ENCODE measurements at regions not wholly inside any gene's neighbourhood (a gene's known extent, or its start where the extent isn't known, plus 50 kb on each side); places are given as distances from the start of the nearest gene placed in this dataset.
"Not testable (repeated sequence)": the region's sequence is repeated elsewhere in the genome, so short reads cannot be mapped to it uniquely, and the experiment has no call there.

GRCh38 chr11:22930816-22931594 lies 70.7 kb upstream of the CCDC179 start:
- Histone ChIP-seq H3K79me2 (ENCODE audit: low read depth) (no peaks in the 10 kb centered on the region), H2AFZ (no peak overlapping the region), H4K20me1 (ENCODE audit: insufficient read depth) (no peaks in the 10 kb centered on the region; the same call in 1 of the 2 replicates), H3K36me3 (ENCODE audit: low read depth) (no peaks in the 10 kb centered on the region), H3K4me3 (no peak overlapping the region), H3K27ac (no peak overlapping the region), H3K9me2 (ENCODE audit: insufficient read depth) (no peaks in the 10 kb centered on the region), H3K27me3 (ENCODE audit: insufficient read depth, low read depth) (no peaks in the 10 kb centered on the region), H3K9me3 (ENCODE audit: insufficient read depth, low read depth) (no peaks in the 10 kb centered on the region), H3F3A (ENCODE audit: insufficient read depth, low read depth) (no peaks in the 10 kb centered on the region), H3K4me2 (no peak overlapping the region), H3K4me1 (replicated peaks; ENCODE audit: insufficient read depth) (no peaks in the 10 kb centered on the region)
- intact Hi-C loops (cut with micrococcal nuclease; ENCODE audit: unreplicated experiment), result no loop called here
- no peak for DNase-seq
- TF ChIP-seq EZH2 (IDR thresholded peaks at IDR 0.05; ENCODE audit: low read depth), result no peak
- TF ChIP-seq, protein P1, sequence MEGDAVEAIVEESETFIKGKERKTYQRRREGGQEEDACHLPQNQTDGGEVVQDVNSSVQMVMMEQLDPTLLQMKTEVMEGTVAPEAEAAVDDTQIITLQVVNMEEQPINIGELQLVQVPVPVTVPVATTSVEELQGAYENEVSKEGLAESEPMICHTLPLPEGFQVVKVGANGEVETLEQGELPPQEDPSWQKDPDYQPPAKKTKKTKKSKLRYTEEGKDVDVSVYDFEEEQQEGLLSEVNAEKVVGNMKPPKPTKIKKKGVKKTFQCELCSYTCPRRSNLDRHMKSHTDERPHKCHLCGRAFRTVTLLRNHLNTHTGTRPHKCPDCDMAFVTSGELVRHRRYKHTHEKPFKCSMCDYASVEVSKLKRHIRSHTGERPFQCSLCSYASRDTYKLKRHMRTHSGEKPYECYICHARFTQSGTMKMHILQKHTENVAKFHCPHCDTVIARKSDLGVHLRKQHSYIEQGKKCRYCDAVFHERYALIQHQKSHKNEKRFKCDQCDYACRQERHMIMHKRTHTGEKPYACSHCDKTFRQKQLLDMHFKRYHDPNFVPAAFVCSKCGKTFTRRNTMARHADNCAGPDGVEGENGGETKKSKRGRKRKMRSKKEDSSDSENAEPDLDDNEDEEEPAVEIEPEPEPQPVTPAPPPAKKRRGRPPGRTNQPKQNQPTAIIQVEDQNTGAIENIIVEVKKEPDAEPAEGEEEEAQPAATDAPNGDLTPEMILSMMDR (conservative IDR thresholded peaks at IDR 0.05), result no peak
- BruUV-seq (replicated peaks), result no TSS peak
- POLR2A ChIA-PET (ENCODE audit: unreplicated experiment), result no interaction called here
- CTCF ChIA-PET, result no interaction called here

DNA sequence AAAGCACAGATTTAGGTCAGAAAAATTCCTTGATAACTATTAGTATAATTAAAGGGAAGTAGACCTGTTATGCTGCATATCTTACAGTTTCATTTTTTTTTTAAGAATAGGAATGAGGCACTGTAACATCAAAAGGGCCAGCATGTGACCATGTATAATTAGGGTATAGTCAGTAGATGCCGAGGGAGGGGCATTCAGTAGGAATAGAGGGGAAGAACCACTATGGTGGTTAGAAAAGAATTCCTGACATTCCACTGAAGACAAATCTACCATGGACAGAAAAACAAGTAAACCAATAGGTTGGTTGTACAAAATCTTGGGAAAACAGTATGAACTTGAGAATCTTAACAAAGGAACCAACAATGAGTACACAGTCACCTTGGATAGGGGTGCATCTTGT lies 78.4 kb upstream of the CCDC179 start:
- Histone ChIP-seq H3K27ac (no peak overlapping the region), H3K9me3 (ENCODE audit: insufficient read depth, low read depth) (no peaks in the 10 kb centered on the region), H4K20me1 (ENCODE audit: insufficient read depth) (no peaks in the 10 kb centered on the region; the same call in 1 of the 2 replicates), H3K4me3 (no peak overlapping the region), H3K79me2 (ENCODE audit: low read depth) (no peaks in the 10 kb centered on the region), H3K4me1 (replicated peaks; ENCODE audit: insufficient read depth) (no peaks in the 10 kb centered on the region), H3K4me2 (no peak overlapping the region), H2AFZ (no peak overlapping the region), H3K9me2 (ENCODE audit: insufficient read depth) (no peaks in the 10 kb centered on the region), H3K36me3 (ENCODE audit: low read depth) (no peaks in the 10 kb centered on the region), H3K27me3 (ENCODE audit: insufficient read depth, low read depth) (no peaks in the 10 kb centered on the region), H3F3A (ENCODE audit: insufficient read depth, low read depth) (no peaks in the 10 kb centered on the region)
- no peak for TF ChIP-seq EZH2 (IDR thresholded peaks at IDR 0.05; ENCODE audit: low read depth)
- TF ChIP-seq, protein P1 (conservative IDR thresholded peaks at IDR 0.05), result no peak
- DNase-seq, result no peak
- intact Hi-C loops (cut with micrococcal nuclease; ENCODE audit: unreplicated experiment), result no loop called here
- BruUV-seq (replicated peaks), result no TSS peak
- ChIA-PET POLR2A (ENCODE audit: unreplicated experiment) (no interaction called here), CTCF (no interaction called here)

DNA sequence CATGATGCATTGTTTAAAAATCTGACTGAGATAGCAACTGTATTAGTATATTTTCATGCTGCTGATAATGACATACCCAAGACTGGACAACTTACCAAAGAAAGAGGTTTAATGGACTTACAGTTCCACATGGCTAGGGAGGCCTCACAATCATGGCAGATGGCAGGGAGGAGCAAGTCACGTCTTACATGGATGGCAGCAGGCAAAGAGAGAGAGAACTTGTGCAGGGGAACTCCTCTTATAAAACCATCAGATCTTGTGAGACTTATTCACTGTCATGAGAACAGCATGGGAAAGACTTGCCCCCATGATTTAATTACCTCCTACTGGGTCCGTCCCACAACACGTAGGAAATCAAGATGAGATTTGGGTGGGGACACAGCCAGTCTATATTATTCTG lies 81.3 kb upstream of the CCDC179 start:
- CTCF ChIA-PET; H3K27me3 ChIP-seq (ENCODE audit: insufficient read depth, low read depth); H3K27ac ChIP-seq; H4K20me1 ChIP-seq (ENCODE audit: insufficient read depth); H2AFZ ChIP-seq; H3F3A ChIP-seq (ENCODE audit: insufficient read depth, low read depth); DNase-seq; intact Hi-C loops (cut with micrococcal nuclease; ENCODE audit: unreplicated experiment); H3K4me1 ChIP-seq (replicated peaks; ENCODE audit: insufficient read depth); H3K79me2 ChIP-seq (ENCODE audit: low read depth); H3K4me2 ChIP-seq; H3K9me3 ChIP-seq (ENCODE audit: insufficient read depth, low read depth); H3K9me2 ChIP-seq (ENCODE audit: insufficient read depth); H3K36me3 ChIP-seq (ENCODE audit: low read depth); H3K4me3 ChIP-seq; BruUV-seq (replicated peaks): not testable (repeated sequence)
- POLR2A ChIA-PET (ENCODE audit: unreplicated experiment), result interaction anchor here (0.6 kb wide), 1 partner anchor 96 kb away, joined by 4 read pairs; no protein-coding TSS in a partner anchor

GRCh38 chr11:22957786-22958185 lies 97.5 kb upstream of the CCDC179 start:
- Histone ChIP-seq H3F3A (ENCODE audit: insufficient read depth, low read depth) (no peaks in the 10 kb centered on the region), H3K4me1 (replicated peaks; ENCODE audit: insufficient read depth) (no peaks in the 10 kb centered on the region), H3K9me2 (ENCODE audit: insufficient read depth) (no peaks in the 10 kb centered on the region; the same call in 1 of the 2 replicates), H3K4me2 (no peak overlapping the region), H3K27ac (no peak overlapping the region), H4K20me1 (ENCODE audit: insufficient read depth) (no peaks in the 10 kb centered on the region), H2AFZ (no peak overlapping the region), H3K36me3 (ENCODE audit: low read depth) (no peaks in the 10 kb centered on the region), H3K4me3 (no peak overlapping the region), H3K9me3 (ENCODE audit: insufficient read depth, low read depth) (no peaks in the 10 kb centered on the region), H3K79me2 (ENCODE audit: low read depth) (no peaks in the 10 kb centered on the region), H3K27me3 (ENCODE audit: insufficient read depth, low read depth) (no peaks in the 10 kb centered on the region)
- intact Hi-C loops (cut with micrococcal nuclease; ENCODE audit: unreplicated experiment), result no loop called here
- no peak for DNase-seq
- POLR2A ChIA-PET (ENCODE audit: unreplicated experiment), result no interaction called here
- BruUV-seq (replicated peaks), result no TSS peak
- TF ChIP-seq, protein P1 (conservative IDR thresholded peaks at IDR 0.05), result no peak
- TF ChIP-seq EZH2 (IDR thresholded peaks at IDR 0.05; ENCODE audit: low read depth), result no peak
- CTCF ChIA-PET, result no interaction called here

Data from PC-9 (cell line).